GM18861 (cell line): ENCODE measurements at regions not wholly inside any gene's neighbourhood (a gene's known extent, or its start where the extent isn't known, plus 50 kb on each side); places are given as distances from the start of the nearest gene placed in this dataset.
"Not testable (repeated sequence)": the region's sequence is repeated elsewhere in the genome, so short reads cannot be mapped to it uniquely, and the experiment has no call there.

Experiments
- ATAC-seq: cut with Tn5 transposase; IDR thresholded peaks from one replicate; pipeline ENCODE4 v1.9.1; 2021; ENCODE audit not compliant: unreplicated experiment

DNA sequence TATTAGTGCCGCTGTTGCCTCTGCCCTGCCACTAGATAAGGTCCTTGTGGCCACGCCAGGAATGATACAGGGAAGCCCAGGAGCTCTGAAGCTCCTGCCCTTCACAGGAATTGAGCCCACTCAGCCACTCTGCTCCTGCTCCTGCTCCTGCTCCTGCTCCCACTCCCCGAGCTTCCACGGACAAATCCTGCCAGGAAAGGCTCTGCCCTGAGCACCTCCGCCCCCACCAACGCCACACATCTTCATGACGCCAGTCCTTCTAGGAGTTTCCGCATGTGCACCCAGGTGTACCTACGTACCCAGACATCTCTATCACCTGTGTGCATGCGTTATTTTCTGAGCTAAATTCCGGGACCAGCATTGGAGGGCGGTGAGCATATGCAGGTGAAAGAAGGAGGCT lies 369.1 kb downstream of the C16orf95 start:
- no peak for ATAC-seq

- ATAC-seq, result no peak
Observed at GRCh38 chr16:86949116-86949515, 368.1 kb downstream of the C16orf95 start.

DNA sequence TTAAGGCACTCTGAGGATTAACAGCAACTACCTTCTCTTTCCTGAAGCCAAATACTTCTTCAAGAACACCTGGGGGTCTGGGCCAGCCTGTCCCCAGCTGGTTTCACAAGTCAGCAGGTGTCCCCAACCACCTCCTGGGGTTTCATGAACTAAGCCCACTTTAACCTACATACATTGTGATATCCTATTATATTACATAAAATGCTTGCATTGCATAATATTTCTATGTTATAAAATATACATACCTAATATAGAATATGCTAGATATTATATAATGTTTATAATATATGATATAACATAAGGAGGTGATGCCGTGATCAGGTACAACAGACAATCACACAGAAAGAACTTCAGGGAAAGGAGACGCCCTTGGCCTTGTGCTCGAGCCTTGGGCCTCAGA lies 367.6 kb downstream of the C16orf95 start:
- ATAC-seq, result no peak

DNA sequence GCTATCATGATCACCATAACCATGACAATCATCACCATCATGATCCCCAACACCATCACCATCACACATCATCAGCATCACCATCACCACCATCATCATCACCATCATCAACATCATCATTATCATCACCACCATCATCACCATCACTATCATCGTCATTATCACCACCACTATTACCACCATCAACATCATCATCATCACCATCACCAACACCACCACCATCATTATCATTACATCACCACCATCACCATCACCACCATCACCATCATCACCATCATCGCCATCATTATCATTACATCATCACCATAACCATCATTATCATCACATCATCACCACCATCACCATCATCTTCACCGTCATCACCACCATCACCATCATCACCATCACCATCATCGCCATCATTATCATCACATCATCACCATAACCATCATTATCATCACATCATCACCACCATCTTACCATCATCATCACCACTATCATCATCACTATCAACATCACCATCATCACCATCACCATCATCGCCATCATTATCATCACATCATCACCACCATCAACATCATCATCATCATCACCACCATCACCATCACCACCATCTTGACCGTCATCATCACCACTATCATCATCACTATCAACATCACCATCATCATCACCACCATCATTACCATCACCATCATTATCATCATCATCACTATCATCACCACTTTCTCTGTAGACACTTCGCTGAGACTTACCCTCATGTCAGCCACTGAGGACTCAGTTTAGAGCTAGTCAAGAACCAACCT lies 366.0 kb downstream of the C16orf95 start:
- no peak for ATAC-seq

DNA sequence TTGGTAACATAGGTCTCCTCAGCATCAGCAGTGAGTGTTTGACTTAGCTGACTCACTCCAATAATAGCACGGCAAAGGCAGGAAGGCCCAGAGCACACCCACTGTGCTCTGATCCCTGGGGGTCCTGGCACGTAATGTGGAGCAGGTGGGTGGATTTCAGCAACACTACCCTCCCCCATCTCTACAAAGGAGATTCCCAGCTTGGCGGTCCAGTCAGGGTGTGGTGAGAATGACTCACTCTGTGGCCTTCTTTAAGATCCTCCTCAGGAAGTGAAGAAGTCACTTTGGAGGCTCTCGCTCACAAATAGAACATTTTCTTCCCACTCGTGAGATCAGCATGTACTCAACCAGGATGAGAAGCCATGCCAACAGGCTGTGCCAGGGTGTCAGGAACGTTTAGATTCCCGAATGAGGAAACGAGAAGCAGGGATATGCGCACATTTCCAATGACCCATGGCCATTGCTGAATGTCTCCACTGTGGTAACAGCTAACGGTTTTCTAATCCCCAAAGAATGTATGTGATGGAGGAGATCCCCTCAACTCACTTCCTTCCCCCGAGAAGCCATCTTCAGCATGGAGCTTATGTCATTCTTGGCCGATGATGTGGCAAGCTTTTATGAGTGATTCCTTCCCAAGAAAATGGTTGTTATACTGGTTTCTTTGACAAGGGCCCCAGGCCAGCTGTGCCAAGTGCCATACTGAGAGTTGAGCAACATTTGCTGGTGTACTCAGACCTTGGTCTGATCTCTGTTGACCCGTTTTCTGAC lies 365.2 kb downstream of the C16orf95 start:
- ATAC-seq, result no peak

GRCh38 chr16:86952769-86953168 lies 364.4 kb downstream of the C16orf95 start:
- ATAC-seq, result no peak

DNA sequence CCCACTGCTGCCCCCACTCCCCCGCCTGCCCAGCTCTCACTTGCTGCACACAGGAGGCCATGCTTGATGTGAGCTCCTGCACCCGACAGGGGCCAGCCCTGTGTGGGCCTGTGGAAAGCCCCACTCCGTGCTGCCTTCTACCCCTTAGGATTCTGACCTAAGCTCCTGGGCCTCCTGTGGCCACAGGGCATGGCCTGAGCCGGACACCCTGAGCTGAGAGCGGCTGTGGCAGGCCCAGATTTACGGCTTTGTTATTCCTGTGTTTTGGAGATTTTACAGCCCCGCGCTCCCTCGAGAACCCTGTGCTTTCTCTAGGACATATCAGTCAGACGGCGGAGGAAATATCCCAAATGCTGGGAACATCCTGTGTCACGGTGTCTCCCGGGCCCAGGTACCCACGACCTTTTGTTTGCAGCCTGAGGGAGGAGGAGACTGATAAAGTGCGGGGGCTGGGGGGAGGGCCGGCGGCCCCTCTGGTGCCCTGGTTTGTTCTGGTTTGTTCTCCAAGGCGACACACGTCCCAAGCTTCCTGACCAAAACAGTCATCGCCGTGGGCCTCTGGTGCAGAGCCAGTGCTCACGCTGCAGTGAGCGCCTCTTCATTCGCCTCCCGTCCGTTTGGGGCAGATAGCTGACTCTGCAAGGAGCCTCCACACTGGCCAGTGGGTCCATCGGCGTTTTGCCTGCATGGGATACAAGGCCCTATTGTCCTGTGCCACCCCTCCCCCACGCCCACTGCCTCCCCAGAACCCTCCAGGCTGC lies 363.4 kb downstream of the C16orf95 start:
- ATAC-seq, result no peak

GRCh38 chr16:86955136-86955855 lies 361.9 kb downstream of the C16orf95 start:
- no peak for ATAC-seq

- no peak for ATAC-seq
Observed at GRCh38 chr16:86956437-86956836, 360.8 kb downstream of the C16orf95 start.

DNA sequence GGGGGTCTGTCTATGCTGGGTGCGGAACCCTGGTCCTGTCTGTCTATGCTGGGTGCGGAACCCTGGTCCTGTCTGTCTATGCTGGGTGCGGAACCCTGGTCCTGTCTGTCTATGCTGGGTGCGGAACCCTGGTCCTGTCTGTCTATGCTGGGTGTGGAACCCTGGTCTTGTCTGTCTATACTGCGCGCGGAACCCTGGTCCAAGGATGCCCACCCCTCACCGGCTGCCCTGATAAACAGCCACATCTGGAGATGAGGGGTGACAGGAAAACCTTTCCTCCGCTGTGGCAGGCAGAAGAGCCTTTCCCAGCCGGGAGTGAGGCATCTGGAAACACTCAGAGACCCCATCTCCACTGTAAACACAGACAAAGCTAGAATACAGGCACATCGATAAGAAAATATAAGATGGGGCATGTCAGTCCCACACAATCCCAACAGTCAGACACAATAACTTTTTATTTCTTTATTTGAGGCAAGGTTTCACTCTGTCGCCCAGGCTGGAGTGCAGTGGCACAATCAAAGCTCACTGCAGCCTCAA lies 359.5 kb downstream of the C16orf95 start:
- not testable (repeated sequence) for ATAC-seq

GRCh38 chr16:86958423-86958822 lies 358.8 kb downstream of the C16orf95 start:
- no peak for ATAC-seq

- ATAC-seq, result no peak
Observed at GRCh38 chr16:86959091-86959651, 358.0 kb downstream of the C16orf95 start.

- ATAC-seq, result no peak
Observed at GRCh38 chr16:86959729-86960128, 357.5 kb downstream of the C16orf95 start.

DNA sequence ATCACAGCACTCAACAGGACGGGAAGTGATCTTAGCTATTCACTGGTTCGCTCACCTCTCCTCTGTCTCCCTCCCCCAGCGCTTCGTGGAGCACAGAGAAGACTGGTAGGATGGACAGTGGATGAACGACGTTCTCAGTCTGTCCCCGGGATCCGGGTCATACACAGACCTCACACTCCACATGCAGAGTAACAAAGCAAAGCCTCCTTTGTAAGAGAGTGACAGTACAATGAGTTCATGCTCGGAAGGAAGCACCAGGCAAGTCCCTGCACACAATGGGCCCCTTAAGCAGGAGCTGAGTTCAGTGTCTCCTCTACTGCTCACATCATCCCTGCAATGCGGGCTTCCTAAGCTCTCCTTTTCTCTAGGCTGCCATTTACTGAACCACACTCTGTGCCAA lies 356.9 kb downstream of the C16orf95 start:
- ATAC-seq, result no peak

GRCh38 chr16:86961171-86961601 lies 356.0 kb downstream of the C16orf95 start:
- no peak for ATAC-seq

GRCh38 chr16:86962259-86962658 lies 354.9 kb downstream of the C16orf95 start:
- ATAC-seq, result no peak

DNA sequence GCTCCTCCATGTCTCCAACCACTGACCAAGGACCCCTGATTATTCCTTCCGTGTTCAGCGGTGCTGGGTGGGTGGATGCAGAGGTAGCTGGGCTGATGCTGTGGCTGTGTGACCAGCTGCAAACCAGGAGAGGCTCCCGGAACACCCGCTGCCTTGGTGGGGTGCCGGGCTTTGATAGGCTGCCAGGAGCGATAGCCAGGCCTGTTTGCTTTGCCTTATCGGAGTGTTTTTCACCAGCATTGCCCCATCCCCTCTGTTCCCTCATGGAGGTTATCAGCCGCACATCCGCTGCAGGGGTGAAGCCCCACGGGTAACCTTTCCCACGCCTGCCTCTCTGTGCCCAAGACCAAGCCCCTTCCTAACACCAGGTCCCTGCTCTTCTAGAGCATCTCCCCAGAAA lies 354.3 kb downstream of the C16orf95 start:
- no peak for ATAC-seq

DNA sequence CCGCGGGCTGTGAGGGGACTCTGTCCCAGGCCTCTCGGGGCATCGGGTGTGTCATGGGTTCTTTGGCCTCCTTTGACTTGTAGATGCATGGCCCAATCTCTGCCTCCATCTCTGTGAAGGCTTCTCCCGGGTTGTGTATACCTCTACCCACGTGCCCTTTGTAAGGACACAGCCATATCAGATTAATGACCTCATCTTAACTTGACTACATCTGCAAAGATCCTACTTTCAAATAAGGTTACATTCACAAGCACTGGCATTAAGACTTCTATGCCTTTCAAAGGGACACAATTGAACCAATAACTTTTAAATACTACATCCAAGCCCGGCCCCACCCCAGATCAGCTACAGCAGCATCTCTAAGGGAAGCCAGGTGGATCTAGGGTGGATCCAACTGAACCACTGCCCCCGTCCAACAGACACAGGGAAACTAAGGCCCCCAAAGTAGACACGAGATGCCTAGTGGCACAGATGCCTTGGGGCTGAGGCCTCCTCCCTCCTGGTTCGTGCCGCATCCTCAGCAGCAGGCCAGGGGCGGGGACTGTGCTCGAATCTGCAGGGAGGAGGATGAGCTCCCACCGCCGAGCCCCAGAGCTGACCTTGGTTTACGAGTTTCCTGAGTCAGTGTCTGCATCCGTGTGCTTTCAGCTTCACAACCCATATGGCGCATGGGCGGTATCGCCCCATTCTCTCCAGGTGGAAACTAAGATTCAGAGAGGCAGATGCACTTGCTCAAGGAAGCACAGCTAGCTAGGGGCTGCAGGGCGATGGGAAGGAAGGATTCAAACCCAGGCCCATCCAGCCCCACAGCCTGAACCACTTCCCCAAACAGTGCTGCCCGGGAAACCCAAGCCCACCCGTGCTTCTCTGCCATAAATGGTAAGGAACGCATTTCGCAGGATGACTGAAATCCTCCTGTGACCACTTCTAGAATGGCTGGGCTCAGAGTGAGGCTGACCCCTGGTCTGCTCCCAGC lies 353.3 kb downstream of the C16orf95 start:
- no peak for ATAC-seq

DNA sequence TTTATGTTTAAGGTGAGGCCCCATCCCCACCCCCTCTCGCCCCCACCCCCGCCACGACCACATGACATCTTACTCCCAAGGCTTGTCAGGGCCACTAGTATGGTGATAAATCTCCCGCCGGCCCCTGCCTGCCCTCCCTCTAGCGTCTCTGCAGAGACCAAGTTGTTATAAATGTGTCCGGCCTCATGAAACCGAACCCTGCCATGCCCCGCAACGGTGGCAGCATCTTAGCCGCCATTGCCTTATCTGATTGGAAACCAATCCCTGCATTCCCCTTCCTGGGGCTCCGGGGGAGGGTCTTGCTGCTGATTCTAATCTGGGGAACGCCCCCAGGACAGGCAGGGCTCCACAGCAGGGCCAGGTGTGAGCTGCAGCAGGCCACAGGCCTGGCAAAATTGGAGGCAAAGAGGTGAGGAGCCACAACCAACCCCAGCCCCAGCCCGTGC lies 352.4 kb downstream of the C16orf95 start:
- ATAC-seq, result no peak
